Neural cell (in vitro differentiated cells): ENCODE measurements at regions not wholly inside any gene's neighbourhood (a gene's known extent, or its start where the extent isn't known, plus 50 kb on each side); places are given as distances from the start of the nearest gene placed in this dataset.
"Not testable (repeated sequence)": the region's sequence is repeated elsewhere in the genome, so short reads cannot be mapped to it uniquely, and the experiment has no call there.

ENCODE experiments used
- H2AFZ ChIP-seq: fragments of 200-600, 300-800 bp; sonication (generic), shearing (Covaris generic); 2 replicates; pipeline ENCODE4 v1.6.0; 2014; ENCODE audit warnings: low read depth, mild to moderate bottlenecking, antibody characterized with exemption, low read length, moderate library complexity
- H3F3A ChIP-seq: fragments of 200-600 bp; shearing (Covaris generic); 2 replicates; pipeline ENCODE4 v1.6.1; 2016; ENCODE audit warnings: mild to moderate bottlenecking, moderate library complexity, mixed read lengths, antibody characterized with exemption, low read length; ENCODE audit not compliant: insufficient read depth, poor library complexity, severe bottlenecking
- H3K27ac ChIP-seq: fragments of 200-600, 300-800 bp; sonication (generic), shearing (Covaris generic); 2 replicates; pipeline ENCODE4 v1.5.1; 2014; ENCODE audit warnings: mild to moderate bottlenecking, low read length, moderate library complexity
- H3K27me3 ChIP-seq: fragments of 300-800, 200-600 bp; sonication (generic), shearing (Covaris generic); 2 replicates; pipeline ENCODE4 v1.6.0; 2014; ENCODE audit warnings: mild to moderate bottlenecking, low read depth, low read length, moderate library complexity; ENCODE audit not compliant: insufficient read depth
- H3K36me3 ChIP-seq: fragments of 300-800, 200-600 bp; sonication (generic), shearing (Covaris generic); 2 replicates; pipeline ENCODE4 v1.5.1; 2014; ENCODE audit warnings: mild to moderate bottlenecking, antibody characterized with exemption, low read length, moderate library complexity; ENCODE audit not compliant: insufficient read depth
- H3K4me2 ChIP-seq: fragments of 300-800, 200-600 bp; sonication (generic), shearing (Covaris generic); 2 replicates; pipeline ENCODE4 v1.6.0; 2014; ENCODE audit warnings: mild to moderate bottlenecking, low read length
- H3K4me3 ChIP-seq: fragments of 300-800, 200-600 bp; sonication (generic), shearing (Covaris generic); 2 replicates; pipeline ENCODE4 v1.5.1; 2014; ENCODE audit warnings: mild to moderate bottlenecking, low read length, moderate library complexity
- H3K79me2 ChIP-seq: fragments of 200-600 bp; shearing (Covaris generic); replicated peaks from 2 replicates; pipeline ENCODE4 v1.6.0; 2014; ENCODE audit warnings: mild to moderate bottlenecking, low read length, moderate library complexity; ENCODE audit not compliant: insufficient read depth
- H3K9ac ChIP-seq: fragments of 300-800, 200-600 bp; sonication (generic), shearing (Covaris generic); 2 replicates; pipeline ENCODE4 v1.6.1; 2016; ENCODE audit warnings: mild to moderate bottlenecking, low read length, mixed read lengths
- H3K9me2 ChIP-seq: fragments of 200-600 bp; shearing (Covaris generic); 2 replicates; pipeline ENCODE4 v1.6.1; 2016; ENCODE audit warnings: mild to moderate bottlenecking, low read length, mixed read lengths; ENCODE audit not compliant: insufficient read depth
- H3K9me3 ChIP-seq: fragments of 200-600, 300-800 bp; sonication (generic), shearing (Covaris generic); 2 replicates; pipeline ENCODE4 v1.6.1; 2016; ENCODE audit warnings: mild to moderate bottlenecking, mixed run types, low read length, moderate library complexity, mixed read lengths
- H4K20me1 ChIP-seq: fragments of 200-600 bp; shearing (Covaris generic); 2 replicates; pipeline ENCODE4 v1.6.1; 2016; ENCODE audit warnings: mild to moderate bottlenecking, mixed run types; ENCODE audit not compliant: insufficient read depth
- EP300 ChIP-seq: fragments of 450-650 bp; conservative IDR thresholded peaks from 2 replicates; pipeline ENCODE4 v1.6.1; 2014; ENCODE audit warnings: antibody characterized with exemption, mild to moderate bottlenecking, moderate library complexity; ENCODE audit not compliant: poor library complexity, severe bottlenecking
- MXI1 ChIP-seq: fragments of 450-650 bp; conservative IDR thresholded peaks from 2 replicates; pipeline ENCODE4 v1.6.1; 2014; ENCODE audit warnings: antibody characterized with exemption, mild to moderate bottlenecking; ENCODE audit not compliant: poor library complexity, severe bottlenecking
- POLR2AphosphoS5 ChIP-seq: IDR thresholded peaks from 2 replicates; pipeline ENCODE4 v1.6.1; 2012
- RAD21 ChIP-seq: fragments of 450-650 bp; conservative IDR thresholded peaks from 2 replicates; pipeline ENCODE4 v1.6.1; 2014; ENCODE audit warnings: antibody characterized with exemption, mild to moderate bottlenecking, moderate library complexity
- SMC3 ChIP-seq: fragments of 450-650 bp; conservative IDR thresholded peaks from 2 replicates; pipeline ENCODE4 v1.6.1; 2014; ENCODE audit warnings: antibody characterized with exemption, mild to moderate bottlenecking, moderate library complexity; ENCODE audit not compliant: poor library complexity
- TAF1 ChIP-seq: IDR thresholded peaks from 2 replicates; pipeline ENCODE4 v1.6.1; 2012; ENCODE audit warnings: low read depth
- TF ChIP-seq, protein P1 (sequence below): IDR thresholded peaks from 2 replicates; pipeline ENCODE4 v1.6.1; 2012; ENCODE audit warnings: borderline replicate concordance

DNA sequence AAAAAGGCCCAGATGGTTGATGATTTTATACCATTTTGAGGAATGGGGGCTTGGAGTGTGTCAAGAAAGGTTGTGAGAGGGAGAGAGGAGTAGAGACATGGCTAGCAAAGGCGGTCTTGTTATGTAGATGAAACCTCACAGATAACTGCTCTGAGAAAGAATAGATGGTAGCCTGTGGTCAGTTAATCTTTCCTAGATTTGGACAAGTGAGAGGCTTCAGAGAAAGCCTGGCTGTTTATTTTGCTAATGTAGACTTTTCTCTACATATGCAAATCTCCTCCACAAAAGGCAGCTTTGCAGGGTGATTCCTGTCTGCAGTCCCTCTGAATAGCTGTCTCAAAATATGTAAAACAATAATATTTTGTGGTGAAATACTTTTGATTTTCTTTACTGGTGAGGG lies 177.3 kb downstream of the OTOL1 start:
- Histone ChIP-seq H2AFZ (no peak overlapping the region), H3K4me3 (no peak overlapping the region), H3K9me2 (no peaks in the 10 kb centered on the region), H3K27ac (no peak overlapping the region), H4K20me1 (no peaks in the 10 kb centered on the region), H3F3A (no peaks in the 10 kb centered on the region), H3K9ac (no peak overlapping the region), H3K4me2 (no peak overlapping the region), H3K36me3 (no peaks in the 10 kb centered on the region), H3K9me3 (no peaks in the 10 kb centered on the region), H3K79me2 (no peaks in the 10 kb centered on the region), H3K27me3 (no peaks in the 10 kb centered on the region)
- no peak for TF ChIP-seq TAF1
- TF ChIP-seq MXI1 = no peak
- no peak for TF ChIP-seq RAD21
- no peak for TF ChIP-seq SMC3
- TF ChIP-seq, protein P1, sequence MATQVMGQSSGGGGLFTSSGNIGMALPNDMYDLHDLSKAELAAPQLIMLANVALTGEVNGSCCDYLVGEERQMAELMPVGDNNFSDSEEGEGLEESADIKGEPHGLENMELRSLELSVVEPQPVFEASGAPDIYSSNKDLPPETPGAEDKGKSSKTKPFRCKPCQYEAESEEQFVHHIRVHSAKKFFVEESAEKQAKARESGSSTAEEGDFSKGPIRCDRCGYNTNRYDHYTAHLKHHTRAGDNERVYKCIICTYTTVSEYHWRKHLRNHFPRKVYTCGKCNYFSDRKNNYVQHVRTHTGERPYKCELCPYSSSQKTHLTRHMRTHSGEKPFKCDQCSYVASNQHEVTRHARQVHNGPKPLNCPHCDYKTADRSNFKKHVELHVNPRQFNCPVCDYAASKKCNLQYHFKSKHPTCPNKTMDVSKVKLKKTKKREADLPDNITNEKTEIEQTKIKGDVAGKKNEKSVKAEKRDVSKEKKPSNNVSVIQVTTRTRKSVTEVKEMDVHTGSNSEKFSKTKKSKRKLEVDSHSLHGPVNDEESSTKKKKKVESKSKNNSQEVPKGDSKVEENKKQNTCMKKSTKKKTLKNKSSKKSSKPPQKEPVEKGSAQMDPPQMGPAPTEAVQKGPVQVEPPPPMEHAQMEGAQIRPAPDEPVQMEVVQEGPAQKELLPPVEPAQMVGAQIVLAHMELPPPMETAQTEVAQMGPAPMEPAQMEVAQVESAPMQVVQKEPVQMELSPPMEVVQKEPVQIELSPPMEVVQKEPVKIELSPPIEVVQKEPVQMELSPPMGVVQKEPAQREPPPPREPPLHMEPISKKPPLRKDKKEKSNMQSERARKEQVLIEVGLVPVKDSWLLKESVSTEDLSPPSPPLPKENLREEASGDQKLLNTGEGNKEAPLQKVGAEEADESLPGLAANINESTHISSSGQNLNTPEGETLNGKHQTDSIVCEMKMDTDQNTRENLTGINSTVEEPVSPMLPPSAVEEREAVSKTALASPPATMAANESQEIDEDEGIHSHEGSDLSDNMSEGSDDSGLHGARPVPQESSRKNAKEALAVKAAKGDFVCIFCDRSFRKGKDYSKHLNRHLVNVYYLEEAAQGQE = no peak
- no peak for TF ChIP-seq EP300

DNA sequence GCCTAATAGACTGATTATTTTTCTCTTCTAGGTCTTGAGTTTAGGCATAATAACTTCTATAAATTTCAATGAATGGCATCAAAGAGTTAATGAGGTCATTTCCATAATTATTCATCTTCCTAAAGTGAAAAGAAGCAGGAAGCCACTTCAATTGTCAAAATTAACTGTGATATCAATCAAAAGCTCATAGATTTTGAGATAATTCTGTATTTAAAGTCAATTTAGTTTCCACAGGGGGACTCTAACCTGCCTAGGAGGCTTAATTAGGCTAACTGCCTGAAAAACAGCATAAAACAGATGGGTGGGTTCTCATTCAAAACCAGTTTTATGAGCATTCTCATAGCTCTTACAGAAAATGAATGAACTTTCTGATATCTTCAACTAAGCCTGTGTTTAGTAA lies 177.8 kb downstream of the OTOL1 start:
- no peak overlapping the region for H3K4me2 ChIP-seq
- no peaks in the 10 kb centered on the region for H3K9me2 ChIP-seq
- H3K36me3 ChIP-seq = no peaks in the 10 kb centered on the region
- no peak overlapping the region for H2AFZ ChIP-seq
- peak; percentile 37 for TF ChIP-seq POLR2AphosphoS5
- TF ChIP-seq, protein P1 = no peak
- H3K27ac ChIP-seq = no peak overlapping the region
- no peak overlapping the region for H3K4me3 ChIP-seq
- H4K20me1 ChIP-seq = no peaks in the 10 kb centered on the region
- H3K79me2 ChIP-seq = no peaks in the 10 kb centered on the region
- H3K9ac ChIP-seq = no peak overlapping the region
- no peaks in the 10 kb centered on the region for H3K9me3 ChIP-seq
- no peaks in the 10 kb centered on the region for H3K27me3 ChIP-seq
- no peaks in the 10 kb centered on the region for H3F3A ChIP-seq

DNA sequence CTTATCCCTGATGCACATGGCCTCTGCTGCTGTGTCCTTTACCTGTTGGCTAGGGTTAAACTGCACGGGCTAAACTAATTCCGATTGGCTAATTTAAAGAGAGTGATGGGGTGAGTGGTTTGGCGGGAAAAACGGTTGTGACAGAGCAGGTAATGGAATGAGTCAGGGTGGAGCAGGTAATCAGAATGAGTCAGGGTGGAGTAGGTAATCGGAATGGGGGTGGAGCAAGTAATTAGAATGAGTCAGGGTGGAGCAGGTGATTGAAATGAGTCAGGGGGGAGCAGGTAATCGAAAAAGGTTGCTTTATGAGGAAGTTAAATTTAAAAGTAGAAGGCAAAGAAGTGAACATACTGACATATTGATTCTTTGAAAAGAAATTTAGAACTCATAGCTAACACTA lies 185.2 kb downstream of the OTOL1 start:
- H3K4me2 ChIP-seq, H3K4me3 ChIP-seq, H3K9ac ChIP-seq, H2AFZ ChIP-seq, H3K27me3 ChIP-seq, H3K79me2 ChIP-seq, H4K20me1 ChIP-seq, H3F3A ChIP-seq, H3K9me2 ChIP-seq, H3K9me3 ChIP-seq, H3K36me3 ChIP-seq, H3K27ac ChIP-seq: not testable (repeated sequence)
